SK-N-MC (cell line): ENCODE measurements at regions not wholly inside any gene's neighbourhood (a gene's known extent, or its start where the extent isn't known, plus 50 kb on each side); places are given as distances from the start of the nearest gene placed in this dataset.

Source experiments
- EZH2 ChIP-seq: fragments of 200-600 bp; sonication (generic); IDR thresholded peaks from one replicate; pipeline ENCODE4 v1.6.1; 2017; ENCODE audit warnings: antibody characterized with exemption
- FOXP2 ChIP-seq: optimal IDR thresholded peaks from 2 replicates; pipeline ENCODE3; 2011; ENCODE audit warnings: mild to moderate bottlenecking, moderate library complexity; ENCODE audit not compliant: insufficient read depth; ENCODE audit errors: extremely low read length, control extremely low read depth
- POLR2AphosphoS5 ChIP-seq: IDR thresholded peaks from 2 replicates; pipeline ENCODE4 v1.6.1; 2012; ENCODE audit warnings: mild to moderate bottlenecking, low read depth, low read length, borderline replicate concordance

- TF ChIP-seq POLR2AphosphoS5 (no peak), EZH2 (no peak), FOXP2 (no peak)
Observed at GRCh38 chr13:30364133-30364532, 56.8 kb upstream of the KATNAL1 start.
